ENCODE measurements at regions not wholly inside any gene's neighbourhood (a gene's known extent, or its start where the extent isn't known, plus 50 kb on each side); places are given as distances from the start of the nearest gene placed in this dataset.
"Not testable (repeated sequence)": the region's sequence is repeated elsewhere in the genome, so short reads cannot be mapped to it uniquely, and the experiment has no call there.

DNA sequence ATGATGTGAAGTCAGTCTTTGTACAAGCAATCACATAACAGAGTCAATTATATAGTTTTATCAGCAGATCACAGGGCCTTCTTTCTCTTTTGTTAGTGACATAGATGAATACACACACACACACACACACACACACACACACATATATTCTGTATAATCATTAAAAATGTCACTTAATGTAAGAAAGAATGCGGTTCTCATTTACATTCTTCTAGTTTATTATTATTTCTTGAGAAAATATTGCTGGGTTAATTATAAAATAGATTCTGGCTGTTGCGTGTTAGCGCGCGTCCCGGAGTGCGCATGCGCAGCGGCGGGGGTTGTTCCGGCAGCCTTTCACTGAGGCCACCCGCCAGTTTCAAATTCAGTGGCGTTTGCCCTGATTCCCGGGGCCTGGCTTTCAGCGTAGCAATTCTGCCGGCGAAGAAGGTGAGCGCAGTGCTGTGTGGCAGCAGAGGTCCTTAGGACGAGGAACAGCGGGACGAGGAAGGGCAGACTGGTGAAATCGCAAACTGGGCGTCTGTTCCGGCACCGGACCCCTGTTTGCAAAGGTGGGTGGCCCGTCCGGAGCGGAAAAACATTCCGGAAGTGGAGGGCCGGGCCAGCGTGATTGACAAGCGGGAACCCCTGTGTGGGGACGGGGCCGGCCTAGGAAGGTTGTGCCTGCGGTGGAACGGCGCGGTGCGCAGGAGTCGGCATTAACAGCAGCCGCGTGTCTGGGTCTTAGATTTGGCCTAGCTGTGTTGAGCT, 75.3 kb upstream of the PZP start:
- ATAC-seq (ENCODE audit: low read depth) (peak; percentile 96), DNase-seq (peak; percentile 70)
- H3K18ac ChIP-seq (ENCODE audit: low read depth, low read length); BruUV-seq (replicated peaks); H3K27me3 ChIP-seq (ENCODE audit: control insufficient read depth, insufficient read depth, low read length); H4K91ac ChIP-seq (ENCODE audit: insufficient read depth, low read depth, low read length); H3K14ac ChIP-seq (replicated peaks; ENCODE audit: low read depth, low read length); H3K9me3 ChIP-seq (ENCODE audit: control insufficient read depth, insufficient read depth, low read length); H2AK9ac ChIP-seq (replicated peaks; ENCODE audit: low read depth, low read length, poor library complexity); H2AK5ac ChIP-seq (ENCODE audit: low read depth, low read length); H3K9me1 ChIP-seq (ENCODE audit: insufficient read depth, low read length); H2BK15ac ChIP-seq (ENCODE audit: low read depth, low read length); H2BK120ac ChIP-seq (ENCODE audit: low read depth, low read length); H4K20me1 ChIP-seq (ENCODE audit: insufficient read depth, low read length); H4K5ac ChIP-seq (ENCODE audit: low read depth, low read length); in situ Hi-C loops (cut with MboI; ENCODE audit: low sequenced_read_pairs); CTCF ChIA-PET; H3K79me1 ChIP-seq (ENCODE audit: low read depth in 1 of 2, low read length in 2 of 2); H3K56ac ChIP-seq (ENCODE audit: extremely low read depth, insufficient read depth, low read length); H2BK20ac ChIP-seq (ENCODE audit: low read depth, low read length); H3K4me1 ChIP-seq (ENCODE audit: control insufficient read depth, insufficient read depth, low read length); H2AFZ ChIP-seq (replicated peaks; ENCODE audit: low read length, poor library complexity); dilution Hi-C loops (cut with HindIII; ENCODE audit: low sequenced_read_pairs, unreplicated experiment); POLR2A ChIA-PET (ENCODE audit: unreplicated experiment); H3K36me3 ChIP-seq (ENCODE audit: control insufficient read depth, insufficient read depth, low read length): not testable (repeated sequence)
- peak overlapping the region; percentile 58; the same call in 1 of the 2 replicates for H3K27ac ChIP-seq (ENCODE audit: insufficient read depth, low read length)
- peak overlapping the region; percentile 70 for H3K4me2 ChIP-seq (ENCODE audit: low read depth, low read length)
- H4K8ac ChIP-seq (ENCODE audit: low read depth in 2 of 2, low read length in 2 of 2), result peak overlapping the region; percentile 75 to 97
- intact Hi-C loops (cut with micrococcal nuclease), result loop anchor here (5.0 kb wide), 1 partner anchor 264 kb away; no protein-coding TSS in a partner anchor
- H3K4ac ChIP-seq (ENCODE audit: low read depth, low read length), result peak overlapping the region; percentile 77
- peak; percentile 64; the same call in 1 of the 2 replicates for TF ChIP-seq MAZ (IDR thresholded peaks at IDR 0.05; ENCODE audit: borderline replicate concordance, low read depth, low read length)
- peak; percentile 84 for TF ChIP-seq MXI1 (IDR thresholded peaks at IDR 0.05; ENCODE audit: borderline replicate concordance, low read depth, low read length)
- H2BK5ac ChIP-seq (ENCODE audit: low read depth, low read length, poor library complexity, severe bottlenecking), result peak overlapping the region; percentile 78
- peak overlapping the region; percentile 93 for H3K4me3 ChIP-seq (ENCODE audit: insufficient read depth, low read depth, low read length)
- 0% methylated on average over 11 of the region's 42 CpGs; no CpG with 5 or more reads in 1 of the 2 experiments for WGBS, 2 experiments (ENCODE audit: extremely low coverage in 2 of 2, insufficient read length in 1 of 2)
- 0 out of 2 replicates have a peak overlapping the region, but pooled peaks have one; percentile 56 for H3K23ac ChIP-seq (ENCODE audit: low read depth, low read length)
- H3K9ac ChIP-seq (ENCODE audit: low read depth, low read length), result peak overlapping the region; percentile 49; the same call in 1 of the 2 replicates
